ENCODE measurements at regions not wholly inside any gene's neighbourhood (a gene's known extent, or its start where the extent isn't known, plus 50 kb on each side); places are given as distances from the start of the nearest gene placed in this dataset.

DNA sequence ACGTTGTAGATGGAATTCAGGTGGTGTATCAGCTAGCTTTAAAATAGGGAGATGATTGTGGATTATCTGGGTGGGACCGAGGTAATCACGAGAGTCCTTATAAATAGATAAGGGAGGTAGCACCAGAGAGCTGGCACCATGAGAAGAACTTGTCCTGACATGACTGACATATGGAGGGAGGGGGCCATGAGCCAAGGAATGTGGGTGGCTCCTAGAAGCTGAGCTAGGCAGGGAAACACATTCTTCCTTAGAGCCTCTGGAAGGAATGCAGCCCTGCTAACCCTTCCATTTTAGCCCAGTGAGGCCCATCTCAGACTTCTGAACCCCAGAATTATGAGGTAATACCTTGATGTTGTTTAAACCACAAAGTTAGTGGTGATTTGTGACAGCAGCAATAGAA lies 321.1 kb upstream of the SULF2 start:
- Histone ChIP-seq H3K27ac (no peak overlapping the region), H3K27me3 (no peaks in the 10 kb centered on the region), H3K9me3 (no peaks in the 10 kb centered on the region), H3K4me1 (ENCODE audit: control insufficient read depth in 1 of 2, insufficient read depth in 1 of 2, low read depth in 1 of 2, low read length in 1 of 2) (no peaks in the 10 kb centered on the region), H3K36me3 (no peaks in the 10 kb centered on the region), H3K4me3 (ENCODE audit: low read depth in 1 of 2, low read length in 1 of 2) (no peak overlapping the region)
- no peak for TF ChIP-seq CTCF (IDR thresholded peaks at IDR 0.05)

- H3K27ac ChIP-seq: no peak overlapping the region
- H3K27me3 ChIP-seq: no peaks in the 10 kb centered on the region
- H3K4me1 ChIP-seq (ENCODE audit: control insufficient read depth in 1 of 2, insufficient read depth in 1 of 2, low read depth in 1 of 2, low read length in 1 of 2): no peaks in the 10 kb centered on the region
Measured at GRCh38 chr20:48105526-48105925, 320.2 kb upstream of the SULF2 start.

GRCh38 chr20:48102931-48103660 lies 317.8 kb upstream of the SULF2 start:
- Histone ChIP-seq H3K4me3 (ENCODE audit: low read depth in 1 of 2, low read length in 1 of 2) (no peak overlapping the region), H3K27ac (no peak overlapping the region), H3K4me1 (ENCODE audit: control insufficient read depth in 1 of 2, insufficient read depth in 1 of 2, low read depth in 1 of 2, low read length in 1 of 2) (no peaks in the 10 kb centered on the region), H3K27me3 (no peaks in the 10 kb centered on the region), H3K36me3 (no peaks in the 10 kb centered on the region), H3K9me3 (no peaks in the 10 kb centered on the region)
- TF ChIP-seq CTCF (IDR thresholded peaks at IDR 0.05): no peak

More at GRCh38 chr20:48105526-48105925, 320.2 kb upstream of the SULF2 start:
- TF ChIP-seq CTCF (IDR thresholded peaks at IDR 0.05): no peak
- H3K9me3 ChIP-seq: no peaks in the 10 kb centered on the region
- no peak overlapping the region for H3K4me3 ChIP-seq (ENCODE audit: low read depth in 1 of 2, low read length in 1 of 2)
- no peaks in the 10 kb centered on the region for H3K36me3 ChIP-seq

DNA sequence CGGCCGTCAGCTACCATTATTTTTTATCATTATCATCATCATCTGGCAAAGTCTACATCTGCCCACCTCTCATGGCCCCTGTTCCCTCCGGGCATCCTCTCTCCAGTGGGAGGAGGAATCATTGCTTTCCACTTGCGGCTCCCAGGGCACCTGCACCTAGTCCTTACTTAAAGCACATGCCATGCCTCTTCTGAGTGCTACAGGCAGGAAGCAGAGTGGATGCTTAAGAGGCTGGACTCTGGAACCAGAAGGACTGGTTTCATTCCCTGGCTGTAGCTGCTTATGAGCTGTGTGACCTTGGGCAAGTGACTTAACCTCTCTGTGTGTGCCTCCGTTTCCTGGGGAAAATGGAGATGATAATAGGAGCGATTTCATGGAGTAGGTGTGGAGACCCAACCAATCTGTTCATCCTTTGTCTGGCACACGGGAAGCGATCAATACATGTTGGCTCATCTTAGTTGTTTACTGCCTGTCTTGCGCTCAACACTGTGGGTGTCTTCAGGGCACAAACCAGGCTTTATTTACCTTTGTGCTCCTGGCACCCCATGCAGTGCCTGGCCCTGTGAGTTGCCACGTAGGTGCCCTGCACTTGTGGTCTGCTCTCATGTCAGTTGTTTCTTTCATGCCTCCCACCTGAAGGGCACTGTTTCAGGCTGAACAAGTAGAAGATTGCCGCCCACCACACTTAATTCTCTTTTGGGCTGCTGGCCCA lies 317.0 kb upstream of the SULF2 start:
- Histone ChIP-seq H3K9me3 (no peaks in the 10 kb centered on the region), H3K27ac (no peak overlapping the region), H3K4me1 (ENCODE audit: control insufficient read depth in 1 of 2, insufficient read depth in 1 of 2, low read depth in 1 of 2, low read length in 1 of 2) (no peaks in the 10 kb centered on the region), H3K27me3 (no peaks in the 10 kb centered on the region), H3K4me3 (ENCODE audit: low read depth in 1 of 2, low read length in 1 of 2) (no peak overlapping the region), H3K36me3 (no peaks in the 10 kb centered on the region)
- no peak for TF ChIP-seq CTCF (IDR thresholded peaks at IDR 0.05)

DNA sequence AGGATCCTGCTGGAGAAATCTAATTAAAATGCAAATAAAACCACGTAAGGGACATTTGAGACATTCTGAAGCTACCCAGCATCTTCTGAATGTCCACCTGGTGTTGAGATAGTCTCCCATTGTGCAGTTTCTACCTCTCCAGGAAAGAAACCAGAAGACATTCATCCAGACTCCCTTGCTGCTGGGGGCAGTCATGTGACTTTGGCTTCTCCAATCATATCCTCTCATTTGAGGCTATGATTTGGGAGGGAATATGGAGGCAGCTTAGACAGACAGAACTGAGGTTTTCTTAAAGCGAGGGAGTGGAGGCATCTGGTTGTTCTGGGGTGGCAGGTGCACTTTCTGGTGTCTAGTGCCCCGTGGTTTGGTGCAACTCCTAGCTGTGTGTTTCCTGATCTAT lies 315.2 kb upstream of the SULF2 start:
- Histone ChIP-seq H3K4me1 (ENCODE audit: control insufficient read depth in 1 of 2, insufficient read depth in 1 of 2, low read depth in 1 of 2, low read length in 1 of 2) (no peaks in the 10 kb centered on the region), H3K4me3 (ENCODE audit: low read depth in 1 of 2, low read length in 1 of 2) (no peak overlapping the region), H3K27me3 (no peaks in the 10 kb centered on the region), H3K36me3 (no peaks in the 10 kb centered on the region), H3K27ac (no peak overlapping the region), H3K9me3 (no peaks in the 10 kb centered on the region)
- no peak for TF ChIP-seq CTCF (IDR thresholded peaks at IDR 0.05)
